ENCODE measurements at regions not wholly inside any gene's neighbourhood (a gene's known extent, or its start where the extent isn't known, plus 50 kb on each side); places are given as distances from the start of the nearest gene placed in this dataset.

- TF ChIP-seq CTCF (IDR thresholded peaks at IDR 0.05) (no peak), POLR2AphosphoS5 (IDR thresholded peaks at IDR 0.05; ENCODE audit: low read depth, low read length) (no peak)
Observed at GRCh38 chr6:27161115-27161514, 86.4 kb upstream of the PRSS16 start.

All from Panc1 (cell line).